ENCODE measurements at regions not wholly inside any gene's neighbourhood (a gene's known extent, or its start where the extent isn't known, plus 50 kb on each side); places are given as distances from the start of the nearest gene placed in this dataset.

- intact Hi-C loops (cut with micrococcal nuclease; ENCODE audit: unreplicated experiment), result no loop called here
- Mint-ChIP-seq H3K4me3 (ENCODE audit: unreplicated experiment) (no peak overlapping the region), H3K27ac (ENCODE audit: unreplicated experiment) (no peak overlapping the region), H3K9me3 (ENCODE audit: unreplicated experiment) (no peaks in the 10 kb centered on the region), H3K4me1 (ENCODE audit: low read depth, unreplicated experiment) (no peaks in the 10 kb centered on the region), H3K36me3 (ENCODE audit: insufficient read depth, unreplicated experiment) (no peaks in the 10 kb centered on the region), H3K27me3 (ENCODE audit: insufficient read depth, unreplicated experiment) (no peaks in the 10 kb centered on the region)
- ChIA-PET POLR2A (no interaction called here), CTCF (no interaction called here)
- BruUV-seq (replicated peaks), result no TSS peak
- no peaks in the 10 kb centered on the region for H3K9me3 ChIP-seq
- H3K4me3 ChIP-seq (ENCODE audit: low read depth, low read length), result no peak overlapping the region
- DNase-seq, result no peak
- no peak for TF ChIP-seq CTCF (IDR thresholded peaks at IDR 0.05; ENCODE audit: insufficient read depth in 1 of 2, low read depth in 1 of 2, low read length in 1 of 2, severe bottlenecking in 1 of 2, unreplicated experiment in 1 of 2)
- H3K27me3 ChIP-seq (replicated peaks; ENCODE audit: control insufficient read depth, insufficient read depth, low read length), result no peaks in the 10 kb centered on the region
- H3K36me3 ChIP-seq (ENCODE audit: control insufficient read depth, insufficient read depth, low read length), result no peaks in the 10 kb centered on the region
- H3K4me1 ChIP-seq, result no peaks in the 10 kb centered on the region
Observed at GRCh38 chr6:100262086-100262485, 202.6 kb downstream of the SIM1 start.

DNA sequence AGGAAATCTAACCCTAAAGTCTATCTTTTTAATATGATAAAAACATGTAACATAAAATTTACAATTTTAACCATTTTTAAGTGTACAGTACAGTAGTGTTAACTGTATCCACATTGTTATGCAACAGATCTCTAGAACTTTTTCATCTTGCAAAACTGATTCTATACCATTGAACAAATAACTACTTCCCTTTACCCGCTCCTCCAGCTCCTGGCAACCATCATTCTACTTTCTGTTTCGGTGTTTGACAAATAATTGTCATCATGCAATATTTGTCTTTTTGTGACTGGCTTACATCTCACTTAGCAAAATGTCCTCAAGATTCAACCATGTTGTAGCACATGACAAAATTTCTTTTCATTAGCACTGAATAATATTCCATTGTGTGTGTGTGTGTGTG, 203.2 kb downstream of the SIM1 start:
- BruUV-seq (replicated peaks), result no TSS peak
- Mint-ChIP-seq H3K4me1 (ENCODE audit: low read depth, unreplicated experiment) (no peaks in the 10 kb centered on the region), H3K27ac (ENCODE audit: unreplicated experiment) (no peak overlapping the region), H3K9me3 (ENCODE audit: unreplicated experiment) (no peaks in the 10 kb centered on the region), H3K27me3 (ENCODE audit: insufficient read depth, unreplicated experiment) (no peaks in the 10 kb centered on the region), H3K4me3 (ENCODE audit: unreplicated experiment) (no peak overlapping the region), H3K36me3 (ENCODE audit: insufficient read depth, unreplicated experiment) (no peaks in the 10 kb centered on the region)
- TF ChIP-seq CTCF (IDR thresholded peaks at IDR 0.05; ENCODE audit: insufficient read depth in 1 of 2, low read depth in 1 of 2, low read length in 1 of 2, severe bottlenecking in 1 of 2, unreplicated experiment in 1 of 2), result no peak
- no peaks in the 10 kb centered on the region for H3K27me3 ChIP-seq (replicated peaks; ENCODE audit: control insufficient read depth, insufficient read depth, low read length)
- intact Hi-C loops (cut with micrococcal nuclease; ENCODE audit: unreplicated experiment), result no loop called here
- ChIA-PET CTCF (no interaction called here), POLR2A (no interaction called here)
- no peak overlapping the region for H3K4me3 ChIP-seq (ENCODE audit: low read depth, low read length)
- H3K36me3 ChIP-seq (ENCODE audit: control insufficient read depth, insufficient read depth, low read length), result no peaks in the 10 kb centered on the region
- no peaks in the 10 kb centered on the region for H3K4me1 ChIP-seq
- no peak for DNase-seq
- H3K9me3 ChIP-seq, result no peaks in the 10 kb centered on the region

- Histone ChIP-seq H3K9me3 (no peaks in the 10 kb centered on the region), H3K4me1 (no peaks in the 10 kb centered on the region), H3K4me3 (ENCODE audit: low read depth, low read length) (no peak overlapping the region), H3K27me3 (replicated peaks; ENCODE audit: control insufficient read depth, insufficient read depth, low read length) (no peaks in the 10 kb centered on the region), H3K36me3 (ENCODE audit: control insufficient read depth, insufficient read depth, low read length) (no peaks in the 10 kb centered on the region)
- intact Hi-C loops (cut with micrococcal nuclease; ENCODE audit: unreplicated experiment), result no loop called here
- Mint-ChIP-seq H3K36me3 (ENCODE audit: insufficient read depth, unreplicated experiment) (no peaks in the 10 kb centered on the region), H3K27ac (ENCODE audit: unreplicated experiment) (no peak overlapping the region), H3K4me1 (ENCODE audit: low read depth, unreplicated experiment) (no peaks in the 10 kb centered on the region), H3K9me3 (ENCODE audit: unreplicated experiment) (no peaks in the 10 kb centered on the region), H3K4me3 (ENCODE audit: unreplicated experiment) (no peak overlapping the region), H3K27me3 (ENCODE audit: insufficient read depth, unreplicated experiment) (no peaks in the 10 kb centered on the region)
- TF ChIP-seq CTCF (IDR thresholded peaks at IDR 0.05; ENCODE audit: insufficient read depth in 1 of 2, low read depth in 1 of 2, low read length in 1 of 2, severe bottlenecking in 1 of 2, unreplicated experiment in 1 of 2), result no peak
- ChIA-PET POLR2A (no interaction called here), CTCF (no interaction called here)
- no TSS peak for BruUV-seq (replicated peaks)
- DNase-seq, result no peak
Observed at GRCh38 chr6:100260584-100260983, 204.1 kb downstream of the SIM1 start.
